Gastroesophageal sphincter (tissue), 3 donors: ENCODE measurements at regions not wholly inside any gene's neighbourhood (a gene's known extent, or its start where the extent isn't known, plus 50 kb on each side); places are given as distances from the start of the nearest gene placed in this dataset.

Experiments used
- CTCF ChIP-seq, 4 experiments: fragments of 200-600 bp in 2 of 4; fragments of 450-650 bp in 2 of 4; sonication (generic) in 1 of 4; IDR thresholded peaks; one replicate each; pipeline ENCODE4 v1.5.1; 2017 to 2019; ENCODE audit warnings: antibody characterized with exemption in 4 of 4, mild to moderate bottlenecking in 2 of 4, moderate library complexity in 2 of 4
- EP300 ChIP-seq: sonication (generic); formaldehyde crosslinking; IDR thresholded peaks from one replicate; pipeline ENCODE4 v1.6.1; 2017; ENCODE audit warnings: antibody characterized with exemption, mild to moderate bottlenecking
- POLR2A ChIP-seq, 2 donors: fragments of 450-650 bp; IDR thresholded peaks; one replicate each; pipeline ENCODE4 v1.6.1; 2017; ENCODE audit warnings: antibody characterized with exemption in 2 of 2, mild to moderate bottlenecking in 2 of 2, moderate library complexity in 1 of 2
- POLR2AphosphoS5 ChIP-seq: sonication (generic); formaldehyde crosslinking; IDR thresholded peaks from one replicate; pipeline ENCODE4 v1.6.1; 2017; ENCODE audit warnings: antibody characterized with exemption

GRCh38 chr9:29939559-29939958 lies 2366.3 kb upstream of the C9orf72 start:
- TF ChIP-seq CTCF (IDR thresholded peaks at IDR 0.05) (no peak), POLR2AphosphoS5 (no peak), EP300 (no peak), POLR2A (IDR thresholded peaks at IDR 0.05) (no peak)
